Neutrophil (primary cell): ENCODE measurements at regions not wholly inside any gene's neighbourhood (a gene's known extent, or its start where the extent isn't known, plus 50 kb on each side); places are given as distances from the start of the nearest gene placed in this dataset.

Experiments
- H3K27ac ChIP-seq: fragments of 200-600 bp; sonication (generic); 2 replicates; pipeline ENCODE4 v1.5.1; 2016; ENCODE audit warnings: mild to moderate bottlenecking, moderate library complexity
- H3K27me3 ChIP-seq: fragments of 200-600 bp; sonication (generic); 2 replicates; pipeline ENCODE4 v1.6.0; 2016; ENCODE audit warnings: mild to moderate bottlenecking
- H3K36me3 ChIP-seq: fragments of 200-600 bp; sonication (generic); 2 replicates; pipeline ENCODE4 v1.5.1; 2017
- H3K4me1 ChIP-seq, 2 experiments: fragments of 200-600 bp in 1 of 2; sonication (generic) in 1 of 2; 1 replicate in 1 of 2; 2 replicates in 1 of 2; pipeline versions ENCODE4 v1.5.1 to v1.6.1; 2013 to 2016; ENCODE audit warnings: low read depth in 1 of 2, low read length in 1 of 2, mild to moderate bottlenecking in 1 of 2, moderate library complexity in 1 of 2; ENCODE audit not compliant: control insufficient read depth in 1 of 2, insufficient read depth in 1 of 2
- H3K4me3 ChIP-seq, 2 experiments: fragments of 200-600 bp in 1 of 2; sonication (generic) in 1 of 2; 1 replicate in 1 of 2; 2 replicates in 1 of 2; pipeline ENCODE4 v1.5.1; 2013 to 2016; ENCODE audit warnings: low read depth in 1 of 2, low read length in 1 of 2, mild to moderate bottlenecking in 1 of 2, moderate library complexity in 1 of 2
- H3K9me3 ChIP-seq: fragments of 200-600 bp; sonication (generic); 2 replicates; pipeline ENCODE4 v1.5.1; 2016
- CTCF ChIP-seq: fragments of 200-600 bp; sonication (generic); IDR thresholded peaks from 2 replicates; pipeline ENCODE4 v1.5.1; 2016; ENCODE audit warnings: antibody characterized with exemption

GRCh38 chr13:59326717-59327116 lies 837.0 kb downstream of the DIAPH3 start:
- no peaks in the 10 kb centered on the region for H3K36me3 ChIP-seq
- no peaks in the 10 kb centered on the region for H3K4me1 ChIP-seq
- TF ChIP-seq CTCF: no peak
- no peak overlapping the region for H3K27ac ChIP-seq
- H3K9me3 ChIP-seq: no peaks in the 10 kb centered on the region
- H3K27me3 ChIP-seq: no peaks in the 10 kb centered on the region
- no peak overlapping the region for H3K4me3 ChIP-seq

DNA sequence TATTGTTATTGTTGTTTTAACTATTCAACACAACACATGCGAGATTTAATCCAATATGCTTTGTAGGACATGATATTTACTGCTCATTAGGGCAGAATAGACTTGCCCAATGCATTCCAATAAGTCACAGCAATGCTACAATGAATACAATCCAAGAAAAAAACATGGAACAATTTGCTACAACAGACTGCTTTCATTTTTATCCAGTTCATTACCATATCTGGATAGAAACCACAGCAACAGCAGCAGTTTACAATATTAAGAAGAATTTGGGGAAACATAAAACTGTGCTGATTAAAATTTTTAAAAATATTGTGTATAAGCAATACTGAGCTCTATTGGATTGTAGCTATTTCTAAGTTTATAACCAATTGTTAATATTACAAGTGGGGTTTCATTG lies 833.0 kb downstream of the DIAPH3 start:
- TF ChIP-seq CTCF: no peak

DNA sequence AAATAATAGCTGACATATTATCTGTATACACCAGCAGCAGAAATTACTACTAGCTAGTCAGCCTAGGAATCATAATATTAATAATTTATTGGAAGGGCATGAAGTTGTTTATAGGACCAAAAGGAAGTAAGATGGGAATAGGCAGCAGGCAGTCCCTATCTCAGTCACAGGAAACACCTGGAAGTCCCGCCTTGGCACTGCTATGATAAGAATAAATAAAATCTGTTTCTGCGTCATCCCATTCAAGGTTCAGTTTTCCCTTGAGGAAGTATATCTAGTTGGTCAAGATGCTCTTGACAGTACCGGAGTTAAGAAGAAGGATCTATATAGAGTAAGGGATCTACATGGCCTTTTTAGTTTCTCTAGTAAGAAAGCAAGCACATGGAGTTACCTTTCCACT lies 830.8 kb downstream of the DIAPH3 start:
- Histone ChIP-seq H3K4me1 (no peaks in the 10 kb centered on the region), H3K4me3 (no peak overlapping the region), H3K9me3 (no peaks in the 10 kb centered on the region), H3K27ac (no peak overlapping the region), H3K36me3 (no peaks in the 10 kb centered on the region), H3K27me3 (no peaks in the 10 kb centered on the region)
- TF ChIP-seq CTCF: no peak

More for the DNA sequence above, 833.0 kb downstream of the DIAPH3 start:
- no peaks in the 10 kb centered on the region for H3K36me3 ChIP-seq
- no peak overlapping the region for H3K27ac ChIP-seq
- no peaks in the 10 kb centered on the region for H3K27me3 ChIP-seq
- no peaks in the 10 kb centered on the region for H3K4me1 ChIP-seq
- H3K4me3 ChIP-seq: no peak overlapping the region
- no peaks in the 10 kb centered on the region for H3K9me3 ChIP-seq

- Histone ChIP-seq H3K27ac (no peak overlapping the region), H3K36me3 (no peaks in the 10 kb centered on the region), H3K9me3 (no peaks in the 10 kb centered on the region), H3K4me1 (no peaks in the 10 kb centered on the region), H3K27me3 (no peaks in the 10 kb centered on the region), H3K4me3 (no peak overlapping the region)
- no peak for TF ChIP-seq CTCF
Measured at GRCh38 chr13:59337070-59337469, 826.7 kb downstream of the DIAPH3 start.

- H3K4me1 ChIP-seq: no peaks in the 10 kb centered on the region
- H3K9me3 ChIP-seq: no peaks in the 10 kb centered on the region
- H3K4me3 ChIP-seq: no peak overlapping the region
- no peaks in the 10 kb centered on the region for H3K27me3 ChIP-seq
- no peaks in the 10 kb centered on the region for H3K36me3 ChIP-seq
- H3K27ac ChIP-seq: no peak overlapping the region
- no peak for TF ChIP-seq CTCF
Measured at GRCh38 chr13:59340151-59340550, 823.6 kb downstream of the DIAPH3 start.

DNA sequence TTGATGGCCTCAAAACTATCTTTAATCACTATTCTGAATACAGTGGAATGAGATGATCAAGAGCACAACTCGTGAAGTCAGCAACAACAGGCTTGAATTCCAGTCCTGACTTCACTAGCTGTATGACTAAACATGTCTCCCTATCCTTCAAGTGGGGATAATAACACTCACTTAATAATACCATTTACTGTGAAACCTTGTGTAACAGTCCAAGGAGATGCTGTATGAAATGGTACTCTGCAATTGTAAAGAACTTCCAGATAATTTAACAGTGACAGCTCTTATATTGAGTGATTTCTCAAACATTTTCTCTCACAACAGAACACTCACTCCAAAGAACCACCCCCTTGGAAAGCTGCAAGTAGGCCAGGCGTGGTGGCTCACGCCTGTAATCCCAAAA lies 823.1 kb downstream of the DIAPH3 start:
- Histone ChIP-seq H3K4me1 (no peaks in the 10 kb centered on the region), H3K36me3 (no peaks in the 10 kb centered on the region), H3K9me3 (no peaks in the 10 kb centered on the region), H3K27ac (no peak overlapping the region), H3K27me3 (no peaks in the 10 kb centered on the region), H3K4me3 (no peak overlapping the region)
- no peak for TF ChIP-seq CTCF
